ENCODE measurements at regions not wholly inside any gene's neighbourhood (a gene's known extent, or its start where the extent isn't known, plus 50 kb on each side); places are given as distances from the start of the nearest gene placed in this dataset.

GRCh38 chr7:427506-428103 is 92.0 kb downstream of the PDGFA start:
- no peak overlapping the region for H3K4me3 ChIP-seq (replicated peaks; ENCODE audit: insufficient read depth, low read length)
- H3K27ac ChIP-seq (replicated peaks) = no peak overlapping the region
- no peak for DNase-seq (ENCODE audit: low read depth in 1 of 2, low spot score in 1 of 2)
- TF ChIP-seq CTCF (IDR thresholded peaks at IDR 0.05; ENCODE audit: insufficient read depth, low read length) (no peak), POLR2AphosphoS5 (IDR thresholded peaks at IDR 0.05; ENCODE audit: low read depth) (no peak), REST (IDR thresholded peaks at IDR 0.05; ENCODE audit: insufficient replicate concordance, low read depth) (no peak), GABPA (IDR thresholded peaks at IDR 0.05; ENCODE audit: low read depth) (no peak), SPI1 (IDR thresholded peaks at IDR 0.05; ENCODE audit: borderline replicate concordance, low read depth) (no peak)
- no peaks in the 10 kb centered on the region for H3K27me3 ChIP-seq (ENCODE audit: insufficient read depth, poor library complexity, severe bottlenecking)

- no peak overlapping the region for H3K4me3 ChIP-seq (replicated peaks; ENCODE audit: insufficient read depth, low read length)
- DNase-seq (ENCODE audit: low read depth in 1 of 2, low spot score in 1 of 2) = no peak
Observed at GRCh38 chr7:428387-428786, 91.3 kb downstream of the PDGFA start.

GRCh38 chr7:428927-429827 is 90.5 kb downstream of the PDGFA start:
- TF ChIP-seq POLR2AphosphoS5 (IDR thresholded peaks at IDR 0.05; ENCODE audit: low read depth) (no peak), CTCF (IDR thresholded peaks at IDR 0.05; ENCODE audit: insufficient read depth, low read length) (no peak), GABPA (IDR thresholded peaks at IDR 0.05; ENCODE audit: low read depth) (no peak), SPI1 (IDR thresholded peaks at IDR 0.05; ENCODE audit: borderline replicate concordance, low read depth) (no peak), REST (IDR thresholded peaks at IDR 0.05; ENCODE audit: insufficient replicate concordance, low read depth) (no peak)
- Histone ChIP-seq H3K27ac (replicated peaks) (no peak overlapping the region), H3K4me3 (replicated peaks; ENCODE audit: insufficient read depth, low read length) (no peak overlapping the region), H3K27me3 (ENCODE audit: insufficient read depth, poor library complexity, severe bottlenecking) (no peaks in the 10 kb centered on the region)
- DNase-seq (ENCODE audit: low read depth in 1 of 2, low spot score in 1 of 2) = no peak

More at GRCh38 chr7:428387-428786, 91.3 kb downstream of the PDGFA start:
- TF ChIP-seq POLR2AphosphoS5 (IDR thresholded peaks at IDR 0.05; ENCODE audit: low read depth) (no peak), GABPA (IDR thresholded peaks at IDR 0.05; ENCODE audit: low read depth) (no peak), SPI1 (IDR thresholded peaks at IDR 0.05; ENCODE audit: borderline replicate concordance, low read depth) (no peak), CTCF (IDR thresholded peaks at IDR 0.05; ENCODE audit: insufficient read depth, low read length) (no peak)
- Histone ChIP-seq H3K27me3 (ENCODE audit: insufficient read depth, poor library complexity, severe bottlenecking) (no peaks in the 10 kb centered on the region), H3K27ac (replicated peaks) (no peak overlapping the region)

All from HL-60 (cell line).